CD8-positive, alpha-beta memory T cell (primary cell): ENCODE measurements at regions not wholly inside any gene's neighbourhood (a gene's known extent, or its start where the extent isn't known, plus 50 kb on each side); places are given as distances from the start of the nearest gene placed in this dataset.

Experiments
- CTCF ChIA-PET: fragments of 350-600 bp; sonication (Branson Sonifier 250); formaldehyde crosslinking; loops from one replicate; lab custom pipeline; 2021; ENCODE audit warnings: antibody characterized with exemption; lab: Charles Lee
- POLR2A ChIA-PET: fragments of 350-600 bp; sonication (Branson Sonifier 250); formaldehyde crosslinking; loops from one replicate; lab custom pipeline; 2021; ENCODE audit warnings: antibody characterized with exemption; lab: Charles Lee
- DNase-seq, 5 donors: peaks; one replicate each; pipeline versions ENCODE4 v3.0.0 to v3.0.0-alpha.2; 2020 to 2022; ENCODE audit warnings: mixed read lengths in 1 of 5
- H3K27ac ChIP-seq: one replicate; pipeline ENCODE4 v1.7.0; 2013; ENCODE audit warnings: low read depth, mild to moderate bottlenecking, low read length, moderate library complexity
- H3K27me3 ChIP-seq: 2 replicates; pipeline ENCODE4 v1.7.0; 2013; ENCODE audit warnings: low read length, mild to moderate bottlenecking; ENCODE audit not compliant: insufficient read depth, poor library complexity, severe bottlenecking
- H3K36me3 ChIP-seq: 2 replicates; pipeline ENCODE4 v1.7.0; 2013; ENCODE audit warnings: mild to moderate bottlenecking, low read length, moderate library complexity; ENCODE audit not compliant: insufficient read depth
- H3K4me1 ChIP-seq: 2 replicates; pipeline ENCODE4 v1.7.0; 2013; ENCODE audit warnings: mild to moderate bottlenecking, low read length, moderate library complexity; ENCODE audit not compliant: insufficient read depth
- H3K4me3 ChIP-seq: 2 replicates; pipeline ENCODE4 v1.7.0; 2013; ENCODE audit warnings: mild to moderate bottlenecking, low read length
- H3K9me3 ChIP-seq: 2 replicates; pipeline ENCODE4 v1.7.0; 2013; ENCODE audit warnings: mild to moderate bottlenecking, low read length
- H3K27ac Mint-ChIP-seq, 8 donors: one replicate each; pipeline ENCODE4 v1.8.0; 2020 to 2021; ENCODE audit warnings: mixed read lengths in 8 of 8, mild to moderate bottlenecking in 6 of 8, inconsistent platforms in 3 of 8, moderate library complexity in 3 of 8
- H3K27me3 Mint-ChIP-seq, 2 donors: one replicate each; pipeline ENCODE4 v1.8.0; 2020 to 2021; ENCODE audit warnings: mixed read lengths in 2 of 2, mild to moderate bottlenecking in 1 of 2, moderate library complexity in 1 of 2
- H3K36me3 Mint-ChIP-seq, 3 donors: one replicate each; pipeline ENCODE4 v1.8.0; 2020 to 2021; ENCODE audit warnings: mixed read lengths in 3 of 3, inconsistent platforms in 1 of 3, mild to moderate bottlenecking in 1 of 3
- H3K4me1 Mint-ChIP-seq, 3 donors: one replicate each; pipeline ENCODE4 v1.8.0; 2020 to 2021; ENCODE audit warnings: mixed read lengths in 3 of 3, inconsistent platforms in 1 of 3, mild to moderate bottlenecking in 1 of 3
- H3K4me3 Mint-ChIP-seq, 7 donors: one replicate each; pipeline ENCODE4 v1.8.0; 2020 to 2021; ENCODE audit warnings: mixed read lengths in 7 of 7, mild to moderate bottlenecking in 6 of 7, moderate library complexity in 4 of 7, inconsistent platforms in 2 of 7
- H3K9me3 Mint-ChIP-seq, 5 donors: one replicate each; pipeline ENCODE4 v1.8.0; 2020 to 2022; ENCODE audit warnings: mixed read lengths in 5 of 5, mild to moderate bottlenecking in 3 of 5, moderate library complexity in 2 of 5, inconsistent platforms in 1 of 5

DNA sequence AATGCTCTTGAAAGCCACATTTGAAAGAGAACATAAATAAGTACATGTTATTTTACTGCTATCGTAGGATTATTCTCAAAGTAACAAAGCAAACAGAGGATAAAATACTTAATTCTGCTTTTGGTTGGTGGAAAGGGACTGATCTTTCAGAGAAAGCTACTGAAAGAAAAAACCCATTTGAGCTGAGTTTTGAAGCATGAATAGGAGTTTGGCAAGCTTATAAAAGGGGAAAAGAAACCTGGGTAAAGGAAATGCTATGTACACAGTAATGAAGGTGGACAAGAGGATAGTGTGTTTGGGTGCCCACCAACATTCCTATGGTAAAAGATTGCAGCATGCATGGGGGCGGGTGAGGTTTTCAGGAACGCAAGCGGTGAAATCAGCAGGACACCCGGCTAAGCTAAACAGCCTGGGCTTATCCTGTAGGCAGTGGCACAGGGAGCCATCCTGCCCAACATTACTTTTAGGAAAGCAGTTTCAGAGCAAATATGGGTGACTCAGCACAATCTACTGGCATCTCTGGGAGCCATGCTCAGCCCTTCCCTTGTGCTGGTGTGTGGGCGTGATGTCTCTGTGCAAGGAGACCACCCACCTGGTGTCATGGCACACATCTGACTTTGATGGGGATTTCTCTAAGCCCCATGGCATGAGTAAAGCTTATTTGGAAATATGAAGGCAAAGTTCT is 673.9 kb upstream of the KLF4 start:
- Mint-ChIP-seq H3K36me3 (peaks cover 0 to 1% (median 0%) of the 10 kb centered on the region in 3 donors), H3K4me3 (no peak overlapping the region), H3K9me3 (peaks cover 4 to 11% (median 8%) of the 10 kb centered on the region in 5 donors), H3K27ac (no peak overlapping the region), H3K4me1 (no peaks in the 10 kb centered on the region), H3K27me3 (no peaks in the 10 kb centered on the region)
- Histone ChIP-seq H3K9me3 (no peaks in the 10 kb centered on the region), H3K4me1 (no peaks in the 10 kb centered on the region), H3K36me3 (no peaks in the 10 kb centered on the region), H3K4me3 (no peak overlapping the region), H3K27me3 (no peaks in the 10 kb centered on the region), H3K27ac (no peak overlapping the region)
- CTCF ChIA-PET: no interaction called here
- POLR2A ChIA-PET: no interaction called here
- DNase-seq: no peak

DNA sequence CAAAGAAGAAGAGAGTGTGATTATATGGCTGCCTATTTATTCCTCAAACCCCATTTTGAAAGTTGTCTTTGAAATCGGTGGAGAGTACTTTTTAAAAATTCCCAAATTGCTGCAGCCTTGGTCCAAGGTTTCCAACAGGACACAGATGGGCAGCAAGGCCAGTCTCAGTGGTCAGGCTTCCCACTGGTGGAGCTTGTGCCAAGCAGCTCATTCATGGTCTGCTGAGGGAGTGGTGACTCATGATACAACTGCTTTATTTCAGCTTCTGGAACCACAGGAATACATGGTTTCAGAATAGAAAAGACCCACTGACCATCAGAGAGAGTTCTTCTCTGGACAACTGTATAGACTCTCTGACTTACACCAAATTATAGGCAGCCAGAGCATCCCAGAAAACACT is 673.1 kb upstream of the KLF4 start:
- Histone ChIP-seq H3K27me3 (no peaks in the 10 kb centered on the region), H3K36me3 (no peaks in the 10 kb centered on the region), H3K4me3 (no peak overlapping the region), H3K27ac (no peak overlapping the region), H3K9me3 (no peaks in the 10 kb centered on the region), H3K4me1 (no peaks in the 10 kb centered on the region)
- no peak overlapping the region for H3K27ac Mint-ChIP-seq
- DNase-seq: no peak
- H3K4me1 Mint-ChIP-seq: no peaks in the 10 kb centered on the region
- no peak overlapping the region for H3K4me3 Mint-ChIP-seq
- ChIA-PET CTCF (no interaction called here), POLR2A (no interaction called here)
- peaks cover 0 to 1% (median 0%) of the 10 kb centered on the region in 3 donors for H3K36me3 Mint-ChIP-seq
- H3K27me3 Mint-ChIP-seq: no peaks in the 10 kb centered on the region
- peaks cover 4 to 11% (median 4%) of the 10 kb centered on the region in 5 donors for H3K9me3 Mint-ChIP-seq

DNA sequence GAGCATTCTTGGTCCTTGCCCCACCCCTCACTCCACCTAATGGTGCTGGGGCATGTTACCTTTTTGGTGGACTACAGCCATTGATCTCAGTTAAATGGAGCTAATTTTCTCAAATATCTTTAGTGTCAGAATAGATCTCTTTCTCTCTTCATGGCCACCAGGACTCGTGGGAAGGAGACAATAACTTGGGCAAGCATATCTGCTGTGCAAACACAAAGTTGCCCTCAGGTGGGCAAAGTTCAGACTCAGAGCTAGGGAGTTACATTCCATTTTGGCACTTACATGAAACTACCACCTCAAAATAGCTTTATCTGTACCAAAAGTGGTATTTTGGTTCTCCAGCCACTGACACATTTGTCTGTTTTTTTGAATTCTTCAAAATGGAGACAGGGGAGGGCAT is 671.9 kb upstream of the KLF4 start:
- Mint-ChIP-seq H3K27me3 (no peaks in the 10 kb centered on the region), H3K9me3 (peaks cover 4 to 11% (median 4%) of the 10 kb centered on the region in 5 donors), H3K36me3 (peaks cover 0 to 1% (median 0%) of the 10 kb centered on the region in 3 donors), H3K27ac (no peak overlapping the region), H3K4me3 (no peak overlapping the region), H3K4me1 (no peaks in the 10 kb centered on the region)
- H3K9me3 ChIP-seq: no peaks in the 10 kb centered on the region
- H3K4me1 ChIP-seq: no peaks in the 10 kb centered on the region
- CTCF ChIA-PET: no interaction called here
- POLR2A ChIA-PET: no interaction called here
- no peaks in the 10 kb centered on the region for H3K36me3 ChIP-seq
- H3K4me3 ChIP-seq: no peak overlapping the region
- H3K27me3 ChIP-seq: no peaks in the 10 kb centered on the region
- DNase-seq: no peak
- no peak overlapping the region for H3K27ac ChIP-seq

DNA sequence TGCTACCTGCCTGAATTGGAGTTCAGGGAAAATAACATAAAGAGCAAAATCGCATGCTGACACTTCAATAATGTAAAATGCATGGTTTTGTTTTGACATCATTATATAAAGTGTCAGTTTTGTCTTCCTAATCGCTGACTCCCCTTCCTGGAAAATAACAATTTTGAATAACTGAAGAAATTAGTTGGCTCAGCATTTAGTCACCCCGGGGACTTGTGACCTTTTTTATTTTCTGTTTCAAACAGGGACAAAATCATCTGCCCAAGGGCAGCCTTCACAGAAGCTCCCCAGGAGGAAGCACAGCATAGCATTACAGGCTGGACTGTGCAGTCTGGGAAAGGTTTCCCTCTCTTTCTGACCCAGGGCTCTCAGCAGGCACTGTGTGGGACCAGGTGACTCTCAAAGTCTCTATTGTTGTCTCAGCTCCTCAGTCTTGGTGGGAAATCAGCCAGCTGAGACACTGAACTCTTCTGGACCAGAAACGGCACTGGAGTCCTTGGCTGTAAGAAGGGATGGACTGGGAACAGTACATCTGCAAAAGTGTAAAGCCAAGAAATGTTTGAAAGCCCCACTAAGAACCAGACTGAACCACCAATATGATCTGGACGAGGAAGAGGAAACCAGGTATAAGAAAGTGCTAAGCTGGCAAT is 671.3 kb upstream of the KLF4 start:
- Histone ChIP-seq H3K27me3 (no peaks in the 10 kb centered on the region), H3K9me3 (no peaks in the 10 kb centered on the region), H3K4me1 (no peaks in the 10 kb centered on the region), H3K36me3 (no peaks in the 10 kb centered on the region), H3K27ac (no peak overlapping the region), H3K4me3 (no peak overlapping the region)
- peaks cover 4 to 11% (median 4%) of the 10 kb centered on the region in 5 donors for H3K9me3 Mint-ChIP-seq
- ChIA-PET POLR2A (no interaction called here), CTCF (no interaction called here)
- DNase-seq: no peak
- no peaks in the 10 kb centered on the region for H3K4me1 Mint-ChIP-seq
- H3K27me3 Mint-ChIP-seq: no peaks in the 10 kb centered on the region
- H3K36me3 Mint-ChIP-seq: no peaks in the 10 kb centered on the region
- no peak overlapping the region for H3K27ac Mint-ChIP-seq
- H3K4me3 Mint-ChIP-seq: no peak overlapping the region

DNA sequence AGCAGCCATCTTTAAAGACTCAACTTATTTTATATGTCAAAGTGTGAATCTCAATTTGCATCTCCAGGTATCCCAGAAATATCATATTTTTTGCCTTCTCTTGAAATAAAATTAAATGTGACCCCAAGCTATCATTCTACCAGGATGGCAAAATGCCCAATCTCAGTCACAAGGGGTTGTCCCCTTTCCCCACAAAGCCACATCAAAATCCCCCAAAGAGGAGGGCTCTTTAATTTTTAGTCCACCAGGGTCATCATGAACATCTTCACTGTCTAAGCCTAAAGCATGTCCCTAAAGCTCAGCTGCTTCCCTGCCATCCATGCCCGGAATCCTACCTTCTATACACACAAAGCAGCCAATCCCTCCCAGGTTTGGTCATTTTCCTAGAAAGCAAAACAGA is 670.5 kb upstream of the KLF4 start:
- no peaks in the 10 kb centered on the region for H3K9me3 ChIP-seq
- POLR2A ChIA-PET: no interaction called here
- no peaks in the 10 kb centered on the region for H3K27me3 ChIP-seq
- H3K27ac Mint-ChIP-seq: no peak overlapping the region
- no peaks in the 10 kb centered on the region for H3K36me3 ChIP-seq
- DNase-seq: no peak
- no peak overlapping the region for H3K4me3 ChIP-seq
- H3K27ac ChIP-seq: no peak overlapping the region
- H3K36me3 Mint-ChIP-seq: no peaks in the 10 kb centered on the region
- CTCF ChIA-PET: no interaction called here
- no peaks in the 10 kb centered on the region for H3K27me3 Mint-ChIP-seq
- peaks cover 0 to 11% (median 4%) of the 10 kb centered on the region in 5 donors for H3K9me3 Mint-ChIP-seq
- no peaks in the 10 kb centered on the region for H3K4me1 ChIP-seq
- no peak overlapping the region for H3K4me3 Mint-ChIP-seq
- no peaks in the 10 kb centered on the region for H3K4me1 Mint-ChIP-seq

DNA sequence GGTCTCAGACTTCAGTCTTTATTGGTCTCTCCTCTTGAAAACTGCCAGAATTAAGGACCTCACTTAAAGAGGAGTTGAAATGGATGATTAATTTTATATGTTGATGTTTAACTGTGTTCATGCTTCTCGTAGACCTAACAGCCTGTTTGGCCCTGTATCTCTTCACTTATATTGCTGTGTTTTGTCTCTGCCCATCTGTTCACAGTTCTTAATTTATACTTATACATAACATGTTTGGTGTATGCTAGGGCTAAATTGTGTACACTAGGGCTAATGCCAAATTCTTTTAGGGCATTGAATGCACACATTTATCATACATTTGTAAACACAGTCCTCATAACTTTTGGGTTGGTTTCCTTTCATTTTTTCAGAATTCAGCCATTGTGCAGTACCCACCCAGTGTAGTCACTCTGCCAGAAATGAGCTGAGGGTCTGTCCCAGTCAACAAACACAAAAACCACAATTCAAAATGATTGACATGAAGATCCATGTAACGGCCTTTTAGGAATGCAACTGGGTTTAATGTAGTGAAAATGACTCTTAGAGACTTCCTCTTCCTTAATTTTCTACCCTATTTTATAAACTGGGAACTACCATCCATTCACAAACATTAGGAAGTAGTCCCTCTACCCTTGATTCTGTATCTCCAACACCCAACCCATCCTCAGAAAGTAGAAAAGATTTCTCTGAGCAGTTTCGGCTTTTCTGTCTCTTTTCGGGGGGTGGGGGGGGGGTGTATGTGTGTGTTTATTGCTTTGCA is 668.8 kb upstream of the KLF4 start:
- POLR2A ChIA-PET: no interaction called here
- Histone ChIP-seq H3K4me3 (no peak overlapping the region), H3K9me3 (no peaks in the 10 kb centered on the region), H3K27me3 (no peaks in the 10 kb centered on the region), H3K27ac (no peak overlapping the region), H3K36me3 (no peaks in the 10 kb centered on the region), H3K4me1 (no peaks in the 10 kb centered on the region)
- Mint-ChIP-seq H3K36me3 (no peaks in the 10 kb centered on the region), H3K27ac (no peak overlapping the region), H3K4me1 (no peaks in the 10 kb centered on the region), H3K4me3 (no peak overlapping the region), H3K27me3 (no peaks in the 10 kb centered on the region), H3K9me3 (peaks cover 0 to 6% (median 4%) of the 10 kb centered on the region in 5 donors)
- CTCF ChIA-PET: no interaction called here
- no peak for DNase-seq

DNA sequence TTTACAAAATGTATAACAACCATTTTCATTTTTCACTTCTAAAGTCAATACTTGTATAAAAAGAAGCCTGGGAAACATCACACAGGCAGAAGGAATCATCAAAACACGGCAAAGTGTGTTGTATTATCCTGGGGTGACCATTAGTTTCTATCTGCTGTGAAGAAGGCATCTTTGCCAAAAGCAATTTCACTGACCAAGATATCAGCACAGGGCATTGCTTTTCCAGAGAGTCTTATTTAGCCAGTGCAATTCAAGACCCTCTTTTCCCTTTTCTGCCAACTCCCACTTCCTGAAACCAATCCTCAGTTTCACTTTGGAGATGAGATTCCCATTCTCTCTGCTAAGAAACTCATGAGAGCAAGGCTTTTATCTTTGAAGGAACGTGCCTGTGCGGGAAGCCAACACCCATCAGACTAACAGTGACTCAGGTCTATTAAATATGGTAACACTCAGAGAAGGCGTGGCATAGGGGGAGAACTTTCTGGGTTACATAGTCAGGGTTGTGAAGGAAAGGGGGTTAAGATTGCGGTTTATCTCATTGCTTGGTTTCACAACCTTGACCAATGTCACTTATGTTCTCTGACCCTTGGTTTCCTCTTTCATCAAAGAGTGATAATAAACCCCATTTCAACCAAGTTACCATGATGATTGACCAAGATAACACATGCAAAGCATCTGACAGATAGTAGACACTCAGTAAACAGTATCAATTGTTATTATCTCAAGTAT is 666.9 kb upstream of the KLF4 start:
- Histone ChIP-seq H3K9me3 (no peaks in the 10 kb centered on the region), H3K27me3 (no peaks in the 10 kb centered on the region), H3K4me3 (no peak overlapping the region), H3K36me3 (no peaks in the 10 kb centered on the region), H3K4me1 (no peaks in the 10 kb centered on the region), H3K27ac (no peak overlapping the region)
- H3K27me3 Mint-ChIP-seq: no peaks in the 10 kb centered on the region
- no peak overlapping the region for H3K4me3 Mint-ChIP-seq
- H3K36me3 Mint-ChIP-seq: no peaks in the 10 kb centered on the region
- CTCF ChIA-PET: no interaction called here
- peaks cover 0 to 7% (median 6%) of the 10 kb centered on the region in 5 donors for H3K9me3 Mint-ChIP-seq
- H3K4me1 Mint-ChIP-seq: no peaks in the 10 kb centered on the region
- no peak overlapping the region for H3K27ac Mint-ChIP-seq
- POLR2A ChIA-PET: no interaction called here
- no peak for DNase-seq

DNA sequence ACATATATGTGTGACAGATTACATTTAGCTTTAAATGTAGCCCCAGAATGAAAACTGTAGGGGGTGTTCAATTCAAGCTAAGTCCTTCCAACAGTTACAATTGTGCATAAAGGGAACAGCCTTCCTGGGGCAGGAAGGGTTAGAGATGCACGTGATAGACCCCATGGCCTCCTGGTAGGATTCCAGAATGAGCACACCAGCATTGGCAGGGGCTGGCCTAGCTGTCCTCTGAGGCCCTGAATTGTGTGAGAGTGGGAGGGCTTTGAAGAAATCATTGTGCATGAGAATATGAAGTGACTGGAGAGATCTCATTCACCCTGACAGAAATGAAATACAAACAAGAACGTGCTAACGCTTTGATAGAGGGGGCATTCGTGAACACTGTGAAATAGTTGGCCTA is 663.8 kb upstream of the KLF4 start:
- H3K4me1 ChIP-seq: no peaks in the 10 kb centered on the region
- no peak overlapping the region for H3K4me3 ChIP-seq
- H3K27me3 ChIP-seq: no peaks in the 10 kb centered on the region
- H3K9me3 ChIP-seq: no peaks in the 10 kb centered on the region
- Mint-ChIP-seq H3K4me1 (no peaks in the 10 kb centered on the region), H3K27me3 (no peaks in the 10 kb centered on the region), H3K4me3 (no peak overlapping the region), H3K36me3 (no peaks in the 10 kb centered on the region), H3K27ac (no peak overlapping the region), H3K9me3 (peaks cover 0 to 3% (median 0%) of the 10 kb centered on the region in 5 donors)
- DNase-seq: no peak
- no peak overlapping the region for H3K27ac ChIP-seq
- POLR2A ChIA-PET: no interaction called here
- no peaks in the 10 kb centered on the region for H3K36me3 ChIP-seq
- CTCF ChIA-PET: no interaction called here
